Activated T-cell treated with anti-CD3 and anti-CD28 coated beads, Interleukin-2, amount 50 U/mL, for 4 hours (primary cell): ENCODE measurements at regions not wholly inside any gene's neighbourhood (a gene's known extent, or its start where the extent isn't known, plus 50 kb on each side); places are given as distances from the start of the nearest gene placed in this dataset.
"Not testable (repeated sequence)": the region's sequence is repeated elsewhere in the genome, so short reads cannot be mapped to it uniquely, and the experiment has no call there.

ENCODE experiments used
- ATAC-seq, 2 donors: fragments of 200-7000 bp; cut with Tn5 transposase; one replicate each; pipeline ENCODE4 v1.10.0; 2021
- DNase-seq: peaks from one replicate; pipeline ENCODE4 v3.0.0-alpha.2; 2020
- H3K27me3 Mint-ChIP-seq: one replicate; pipeline ENCODE4 v1.8.0; 2021; ENCODE audit warnings: low read depth, mixed read lengths
- H3K36me3 Mint-ChIP-seq: one replicate; pipeline ENCODE4 v1.8.0; 2022; ENCODE audit warnings: mixed read lengths; ENCODE audit not compliant: insufficient read depth
- H3K4me1 Mint-ChIP-seq: one replicate; pipeline ENCODE4 v1.8.0; 2021; ENCODE audit warnings: low read depth, mixed read lengths
- H3K4me3 Mint-ChIP-seq: one replicate; pipeline ENCODE4 v1.8.0; 2021; ENCODE audit warnings: mild to moderate bottlenecking, moderate library complexity, mixed read lengths
- H3K9me3 Mint-ChIP-seq: one replicate; pipeline ENCODE4 v1.8.0; 2021; ENCODE audit warnings: mixed read lengths

- H3K4me3 Mint-ChIP-seq = no peak overlapping the region
- no peaks in the 10 kb centered on the region for H3K27me3 Mint-ChIP-seq
- no peaks in the 10 kb centered on the region for H3K36me3 Mint-ChIP-seq
- no peaks in the 10 kb centered on the region for H3K4me1 Mint-ChIP-seq
- ATAC-seq = no peak
- H3K9me3 Mint-ChIP-seq = no peaks in the 10 kb centered on the region
- no peak for DNase-seq
Measured at GRCh38 chr1:60813071-60813470, 269.3 kb upstream of the NFIA start.

GRCh38 chr1:60809204-60809980 lies 273.0 kb upstream of the NFIA start:
- H3K4me1 Mint-ChIP-seq = no peaks in the 10 kb centered on the region
- H3K27me3 Mint-ChIP-seq = no peaks in the 10 kb centered on the region
- ATAC-seq (no peak), DNase-seq (no peak)
- peaks cover 12% of the 10 kb centered on the region for H3K9me3 Mint-ChIP-seq
- H3K4me3 Mint-ChIP-seq = no peak overlapping the region
- H3K36me3 Mint-ChIP-seq = no peaks in the 10 kb centered on the region

GRCh38 chr1:60808676-60809075 lies 273.7 kb upstream of the NFIA start:
- no peak for ATAC-seq
- no peaks in the 10 kb centered on the region for H3K4me1 Mint-ChIP-seq
- no peaks in the 10 kb centered on the region for H3K27me3 Mint-ChIP-seq

GRCh38 chr1:60802884-60803283 lies 279.5 kb upstream of the NFIA start:
- no peaks in the 10 kb centered on the region for H3K27me3 Mint-ChIP-seq
- H3K9me3 Mint-ChIP-seq = peaks cover 19% of the 10 kb centered on the region
- no peak for ATAC-seq

More at GRCh38 chr1:60808676-60809075, 273.7 kb upstream of the NFIA start:
- DNase-seq = no peak
- peaks cover 12% of the 10 kb centered on the region for H3K9me3 Mint-ChIP-seq
- H3K4me3 Mint-ChIP-seq = no peak overlapping the region
- H3K36me3 Mint-ChIP-seq = no peaks in the 10 kb centered on the region

GRCh38 chr1:60797351-60797750 lies 285.0 kb upstream of the NFIA start:
- ATAC-seq (no peak), DNase-seq (no peak)
- no peaks in the 10 kb centered on the region for H3K4me1 Mint-ChIP-seq
- no peaks in the 10 kb centered on the region for H3K9me3 Mint-ChIP-seq
- H3K4me3 Mint-ChIP-seq = no peak overlapping the region
- H3K27me3 Mint-ChIP-seq = peaks cover 1% of the 10 kb centered on the region
- no peaks in the 10 kb centered on the region for H3K36me3 Mint-ChIP-seq

More at GRCh38 chr1:60802884-60803283, 279.5 kb upstream of the NFIA start:
- DNase-seq = no peak
- no peaks in the 10 kb centered on the region for H3K4me1 Mint-ChIP-seq
- H3K36me3 Mint-ChIP-seq = no peaks in the 10 kb centered on the region
- H3K4me3 Mint-ChIP-seq = no peak overlapping the region

- DNase-seq = no peak
- Mint-ChIP-seq H3K9me3 (no peaks in the 10 kb centered on the region), H3K27me3 (peaks cover 1% of the 10 kb centered on the region), H3K4me3 (no peak overlapping the region), H3K4me1 (no peaks in the 10 kb centered on the region), H3K36me3 (no peaks in the 10 kb centered on the region)
- no peak for ATAC-seq
Measured at GRCh38 chr1:60791226-60791625, 291.1 kb upstream of the NFIA start.

- H3K4me1 Mint-ChIP-seq, DNase-seq, H3K36me3 Mint-ChIP-seq, H3K9me3 Mint-ChIP-seq, H3K4me3 Mint-ChIP-seq, ATAC-seq, H3K27me3 Mint-ChIP-seq: not testable (repeated sequence)
Measured at GRCh38 chr1:60773099-60773498, 309.3 kb upstream of the NFIA start.

- ATAC-seq = no peak
- no peak overlapping the region for H3K4me3 Mint-ChIP-seq
- H3K4me1 Mint-ChIP-seq = no peaks in the 10 kb centered on the region
- no peaks in the 10 kb centered on the region for H3K9me3 Mint-ChIP-seq
- DNase-seq = no peak
- no peaks in the 10 kb centered on the region for H3K27me3 Mint-ChIP-seq
- no peaks in the 10 kb centered on the region for H3K36me3 Mint-ChIP-seq
Measured at GRCh38 chr1:60769082-60769481, 313.3 kb upstream of the NFIA start.

- H3K36me3 Mint-ChIP-seq = no peaks in the 10 kb centered on the region
- DNase-seq = no peak
- no peaks in the 10 kb centered on the region for H3K4me1 Mint-ChIP-seq
Measured at GRCh38 chr1:60765204-60765603, 317.2 kb upstream of the NFIA start.

GRCh38 chr1:60764489-60764888 lies 317.9 kb upstream of the NFIA start:
- H3K4me1 Mint-ChIP-seq = no peaks in the 10 kb centered on the region
- no peak overlapping the region for H3K4me3 Mint-ChIP-seq
- no peaks in the 10 kb centered on the region for H3K36me3 Mint-ChIP-seq
- no peak for DNase-seq
- ATAC-seq = no peak
- H3K27me3 Mint-ChIP-seq = no peaks in the 10 kb centered on the region
- no peaks in the 10 kb centered on the region for H3K9me3 Mint-ChIP-seq

More at GRCh38 chr1:60765204-60765603, 317.2 kb upstream of the NFIA start:
- H3K9me3 Mint-ChIP-seq = no peaks in the 10 kb centered on the region
- H3K27me3 Mint-ChIP-seq = no peaks in the 10 kb centered on the region
- H3K4me3 Mint-ChIP-seq = no peak overlapping the region
- no peak for ATAC-seq

- Mint-ChIP-seq H3K4me3 (no peak overlapping the region), H3K27me3 (no peaks in the 10 kb centered on the region), H3K9me3 (no peaks in the 10 kb centered on the region), H3K36me3 (no peaks in the 10 kb centered on the region), H3K4me1 (no peaks in the 10 kb centered on the region)
- DNase-seq = no peak
- no peak for ATAC-seq
Measured at GRCh38 chr1:60763741-60764140, 318.6 kb upstream of the NFIA start.

- Mint-ChIP-seq H3K9me3 (no peaks in the 10 kb centered on the region), H3K27me3 (no peaks in the 10 kb centered on the region), H3K36me3 (no peaks in the 10 kb centered on the region), H3K4me1 (no peaks in the 10 kb centered on the region), H3K4me3 (no peak overlapping the region)
- DNase-seq (no peak), ATAC-seq (no peak)
Measured at GRCh38 chr1:60762911-60763310, 319.4 kb upstream of the NFIA start.

GRCh38 chr1:60762176-60762575 lies 320.2 kb upstream of the NFIA start:
- no peaks in the 10 kb centered on the region for H3K36me3 Mint-ChIP-seq
- H3K27me3 Mint-ChIP-seq = no peaks in the 10 kb centered on the region
- H3K4me1 Mint-ChIP-seq = no peaks in the 10 kb centered on the region
- DNase-seq (no peak), ATAC-seq (no peak)
- H3K9me3 Mint-ChIP-seq = no peaks in the 10 kb centered on the region
- H3K4me3 Mint-ChIP-seq = no peak overlapping the region

GRCh38 chr1:60759291-60759690 lies 323.1 kb upstream of the NFIA start:
- H3K27me3 Mint-ChIP-seq = no peaks in the 10 kb centered on the region
- no peak overlapping the region for H3K4me3 Mint-ChIP-seq
- H3K9me3 Mint-ChIP-seq = no peaks in the 10 kb centered on the region
- ATAC-seq (no peak), DNase-seq (no peak)
- H3K4me1 Mint-ChIP-seq = no peaks in the 10 kb centered on the region
- no peaks in the 10 kb centered on the region for H3K36me3 Mint-ChIP-seq

GRCh38 chr1:60757485-60757884 lies 324.9 kb upstream of the NFIA start:
- Mint-ChIP-seq H3K4me3 (no peak overlapping the region), H3K27me3 (no peaks in the 10 kb centered on the region), H3K36me3 (no peaks in the 10 kb centered on the region), H3K9me3 (no peaks in the 10 kb centered on the region), H3K4me1 (no peaks in the 10 kb centered on the region)
- DNase-seq (no peak), ATAC-seq (no peak)
